ENCODE measurements at regions not wholly inside any gene's neighbourhood (a gene's known extent, or its start where the extent isn't known, plus 50 kb on each side); places are given as distances from the start of the nearest gene placed in this dataset.

DNA sequence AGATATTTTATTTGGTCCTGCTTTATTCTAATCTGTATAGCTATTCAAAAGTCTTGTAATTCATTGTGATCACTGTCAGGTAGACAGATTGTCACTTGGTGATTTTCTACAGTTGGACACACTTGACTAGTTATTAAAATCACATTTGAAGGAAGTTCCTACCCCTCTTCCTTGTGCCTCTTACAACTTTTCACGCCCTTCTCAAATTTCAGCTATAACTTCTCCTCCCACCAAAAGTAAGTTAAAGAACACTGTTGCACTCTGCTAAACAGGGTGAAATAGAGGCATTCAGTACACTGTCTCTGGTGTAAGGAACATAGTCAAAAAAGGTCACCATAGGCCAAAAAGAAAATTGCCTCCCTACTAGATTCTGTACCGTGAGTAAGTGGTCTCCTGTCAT lies 142.1 kb upstream of the POU5F2 start:
- DNase-seq = peak in 1 of 3 experiments; percentile 5

DNA sequence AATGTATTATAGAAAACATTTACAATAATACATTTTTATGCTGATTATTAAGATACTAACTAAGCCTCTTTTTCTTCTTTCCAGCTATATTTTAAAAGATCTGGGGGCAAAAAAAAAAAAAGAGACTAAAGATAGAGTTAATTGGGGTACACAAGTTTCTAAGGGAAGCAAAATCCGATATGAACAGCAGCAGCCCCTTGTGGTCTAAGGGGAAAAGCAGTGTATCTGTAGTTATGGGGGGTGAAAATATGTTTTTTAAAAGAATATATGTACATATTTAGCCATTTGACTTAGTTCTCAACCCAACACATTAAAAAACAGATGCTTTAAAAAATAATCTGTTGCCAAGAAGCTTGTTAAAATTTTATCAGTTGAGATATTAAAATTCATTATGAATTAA lies 134.3 kb upstream of the POU5F2 start:
- no peak for DNase-seq

DNA sequence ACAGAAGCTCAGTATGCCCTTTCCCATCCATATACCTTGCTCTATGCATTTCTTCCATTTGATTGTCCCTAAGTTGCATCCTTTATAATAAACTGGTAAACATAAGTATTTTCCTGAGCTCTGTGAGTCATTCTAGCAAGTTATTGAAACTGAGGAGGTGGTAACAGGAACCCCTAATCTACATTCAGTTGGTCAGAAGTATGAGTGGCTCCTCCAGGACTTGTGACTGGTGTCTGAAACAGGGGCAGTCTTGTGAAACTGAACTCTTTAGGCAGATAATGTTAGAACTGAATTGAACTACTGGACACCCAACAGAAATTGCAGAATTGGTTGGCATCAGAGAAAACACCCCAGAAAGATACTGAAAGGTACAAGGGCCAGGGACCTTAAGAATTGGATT lies 133.1 kb upstream of the POU5F2 start:
- DNase-seq = no peak

DNA sequence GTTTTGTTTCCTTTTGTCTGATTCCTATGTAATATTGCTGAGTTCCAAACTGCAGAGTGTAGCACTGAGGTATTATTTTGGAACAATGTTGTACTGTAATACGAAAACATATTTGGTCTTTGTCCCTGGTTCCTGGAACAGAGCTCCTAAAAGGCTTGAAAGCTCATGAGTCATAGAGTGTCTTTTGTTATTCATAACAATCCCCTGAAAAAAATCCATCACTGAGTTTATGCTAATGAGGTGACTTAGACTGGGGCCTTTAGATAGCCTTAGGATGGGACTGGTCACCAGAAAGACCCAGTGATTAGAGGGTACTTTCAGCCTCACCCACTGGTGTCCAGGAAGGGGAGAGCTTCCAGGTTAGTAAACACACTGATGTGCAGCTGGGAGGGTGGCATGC lies 132.7 kb upstream of the POU5F2 start:
- DNase-seq = peak in 1 of 3 experiments; percentile 1

DNA sequence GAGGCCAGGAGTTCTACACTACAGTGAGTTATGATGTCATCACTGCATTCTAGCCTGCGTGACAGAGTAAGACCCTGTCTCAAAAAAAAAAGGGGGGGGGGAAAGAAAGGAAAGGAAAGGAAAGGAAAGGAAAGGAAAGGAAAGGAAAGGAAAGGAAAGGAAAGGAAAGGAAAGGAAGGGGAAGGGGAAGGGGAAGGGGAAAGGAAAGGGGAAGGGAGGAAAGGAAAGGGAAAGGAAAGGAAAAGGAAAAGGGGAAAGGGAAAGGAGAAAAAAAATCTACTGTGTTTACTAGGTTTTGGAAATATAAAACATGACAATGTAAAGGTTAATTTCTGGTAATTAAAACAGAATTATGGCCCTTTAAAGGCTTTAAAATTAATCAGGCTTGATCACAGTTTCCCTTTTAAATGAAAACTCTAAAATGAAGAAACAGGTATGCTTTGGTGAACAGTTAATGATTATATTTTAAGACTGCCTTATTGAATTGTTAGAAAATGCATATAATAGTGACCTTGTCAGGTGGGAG lies 131.9 kb upstream of the POU5F2 start:
- DNase-seq = no peak

DNA sequence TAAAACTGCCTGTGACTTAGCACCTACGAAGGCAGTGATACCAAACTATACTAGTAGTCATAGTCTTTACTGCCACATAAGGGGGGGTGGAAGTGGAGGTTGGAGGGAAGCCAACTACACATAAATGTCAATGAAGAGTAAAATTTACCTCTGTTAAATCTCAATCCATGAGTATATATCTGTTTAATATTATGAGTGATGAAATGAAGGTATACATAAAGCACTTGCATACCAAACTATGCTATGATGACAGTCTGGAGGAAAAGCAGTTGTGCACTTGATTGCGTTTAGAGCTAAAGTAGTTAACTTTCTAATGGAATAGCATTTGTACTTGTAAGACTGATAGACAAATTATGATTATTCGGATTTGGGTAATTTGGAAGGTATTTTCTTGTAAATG lies 129.2 kb upstream of the POU5F2 start:
- no peak for DNase-seq

DNA sequence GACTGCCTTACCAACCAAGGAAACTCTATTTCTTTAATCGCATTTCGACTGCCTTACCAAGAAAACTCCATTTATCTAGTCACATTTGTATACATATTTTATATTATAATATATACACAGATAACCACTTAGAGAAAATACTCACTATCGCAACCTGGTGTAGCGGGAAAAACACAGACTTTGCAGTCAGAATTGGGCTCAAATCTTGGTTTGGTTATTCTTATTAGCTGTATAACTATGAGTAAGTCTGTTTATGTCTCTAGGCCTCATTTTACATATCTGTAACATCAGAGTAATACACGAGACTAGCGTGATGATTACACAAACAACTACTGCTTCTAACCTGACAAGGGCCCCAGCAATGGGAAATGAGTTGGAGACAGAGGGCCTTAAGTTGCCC lies 127.5 kb upstream of the POU5F2 start:
- DNase-seq = no peak

DNA sequence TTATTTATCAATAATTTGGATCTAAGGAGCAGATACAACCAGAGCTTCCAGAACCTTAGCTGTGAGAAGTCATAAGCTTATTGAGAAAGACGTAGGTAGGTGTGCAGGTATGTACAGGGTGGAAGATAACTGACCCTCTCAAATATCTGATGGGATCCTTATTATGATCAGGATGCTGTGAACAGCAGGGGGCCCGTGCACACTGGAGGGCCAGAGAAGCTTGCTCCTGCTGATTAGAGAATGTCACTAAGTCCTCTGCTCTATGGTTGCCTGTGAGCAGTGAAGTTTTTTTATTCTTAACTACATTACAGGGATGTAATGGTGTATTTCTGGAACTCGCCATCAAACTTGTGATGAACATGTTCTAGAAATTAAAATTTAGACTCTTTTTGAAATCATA lies 108.9 kb upstream of the POU5F2 start:
- peak in 1 of 3 experiments; percentile 1 for DNase-seq

DNA sequence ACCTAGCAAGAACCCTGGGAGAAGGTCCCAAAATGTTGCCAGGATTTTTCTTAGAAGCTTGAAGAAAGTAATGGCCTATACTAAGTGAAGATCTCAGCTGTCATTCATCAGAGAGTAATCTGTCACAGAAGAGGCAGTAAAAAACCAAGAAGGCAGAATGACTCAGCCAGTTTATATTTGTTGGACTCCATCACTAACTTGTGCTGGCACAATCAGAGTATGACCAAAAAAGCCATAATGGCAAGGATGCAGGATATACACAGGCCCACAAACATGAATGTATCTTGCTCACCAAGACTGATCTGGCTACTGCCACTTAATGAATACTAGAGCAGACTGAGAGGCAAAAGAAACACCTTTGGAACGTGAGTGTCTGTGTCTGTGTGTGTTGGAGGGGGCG lies 104.0 kb upstream of the POU5F2 start:
- no peak for DNase-seq

DNA sequence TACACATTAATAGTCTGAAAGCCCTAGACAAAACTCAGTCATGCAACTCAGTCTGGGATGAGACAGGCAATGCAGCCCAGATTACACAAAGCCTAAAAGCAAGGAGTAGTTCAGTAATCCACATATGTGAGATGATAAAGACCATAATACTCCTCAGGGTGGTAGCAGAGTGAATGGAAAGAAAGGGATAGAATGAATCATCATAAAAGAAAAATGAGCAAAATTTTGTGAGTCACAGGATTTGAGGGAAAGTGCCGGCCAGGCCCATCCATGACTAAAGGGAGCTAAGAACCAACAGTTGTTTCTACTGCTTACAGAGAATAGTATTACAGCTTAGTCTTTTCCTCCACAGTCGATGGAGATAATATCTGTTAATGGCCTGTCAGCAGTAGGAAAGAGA lies 90.0 kb upstream of the POU5F2 start:
- no peak for DNase-seq

DNA sequence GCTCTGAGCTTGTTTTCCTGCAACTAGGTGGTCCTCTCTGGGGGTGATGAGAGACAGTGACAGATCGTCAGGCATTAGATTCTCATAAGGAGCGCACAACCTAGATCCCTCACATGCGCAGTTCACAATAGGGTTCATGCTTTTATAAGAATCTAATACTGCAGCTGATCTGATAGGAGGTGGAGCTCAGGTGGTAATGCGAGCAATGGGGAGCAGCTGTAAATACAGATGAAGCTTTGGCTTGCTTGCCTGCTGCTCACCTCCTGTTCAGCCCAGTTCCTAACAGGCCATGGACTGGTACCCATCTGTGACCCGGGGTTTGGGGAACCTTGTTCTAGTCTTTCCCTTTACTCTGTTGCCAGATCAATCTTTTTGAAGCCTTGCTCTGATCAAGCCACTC lies 89.5 kb upstream of the POU5F2 start:
- DNase-seq = no peak

DNA sequence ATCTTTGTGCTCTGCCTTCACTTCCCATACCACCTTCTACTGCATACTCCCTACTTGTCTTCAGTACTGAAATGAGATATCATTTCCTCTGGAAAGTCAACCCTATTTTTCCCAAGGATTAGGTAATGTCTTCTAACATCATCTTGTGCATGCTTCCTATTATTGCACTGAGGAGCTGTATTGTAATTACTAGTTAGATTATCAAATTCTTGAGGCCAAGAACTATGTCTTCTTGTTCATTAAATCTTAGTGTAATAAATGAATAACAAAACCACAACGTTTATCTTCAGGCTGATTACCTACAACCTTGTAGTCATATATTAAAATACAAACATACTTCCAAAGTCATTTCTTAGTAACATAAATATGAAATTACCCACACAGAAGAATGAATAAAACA lies 87.9 kb upstream of the POU5F2 start:
- no peak for DNase-seq

DNA sequence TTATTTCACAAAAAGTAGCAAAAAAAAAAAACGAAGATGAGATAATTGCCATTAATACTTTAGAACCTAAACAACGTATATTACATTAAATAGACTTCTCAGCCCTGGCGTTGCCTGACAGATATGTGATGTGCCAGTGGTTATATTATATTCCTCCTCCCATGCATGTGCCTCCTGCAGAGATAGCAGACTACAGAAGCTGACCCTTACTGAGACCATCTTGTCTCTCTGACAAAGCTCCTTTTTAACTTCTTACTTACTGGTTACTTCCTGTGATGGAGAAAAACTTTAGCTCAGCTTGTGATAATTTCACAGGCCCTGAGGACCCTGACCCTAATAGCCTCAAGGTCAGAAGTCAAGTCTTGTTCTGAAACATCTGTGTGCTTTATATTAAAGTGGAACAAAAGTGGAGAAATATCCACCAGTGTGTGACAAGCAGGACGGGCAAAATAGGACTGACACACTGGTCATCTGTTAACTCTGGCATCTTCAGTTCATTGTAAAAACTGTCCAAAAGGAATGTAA lies 80.6 kb upstream of the POU5F2 start:
- no peak for DNase-seq

DNA sequence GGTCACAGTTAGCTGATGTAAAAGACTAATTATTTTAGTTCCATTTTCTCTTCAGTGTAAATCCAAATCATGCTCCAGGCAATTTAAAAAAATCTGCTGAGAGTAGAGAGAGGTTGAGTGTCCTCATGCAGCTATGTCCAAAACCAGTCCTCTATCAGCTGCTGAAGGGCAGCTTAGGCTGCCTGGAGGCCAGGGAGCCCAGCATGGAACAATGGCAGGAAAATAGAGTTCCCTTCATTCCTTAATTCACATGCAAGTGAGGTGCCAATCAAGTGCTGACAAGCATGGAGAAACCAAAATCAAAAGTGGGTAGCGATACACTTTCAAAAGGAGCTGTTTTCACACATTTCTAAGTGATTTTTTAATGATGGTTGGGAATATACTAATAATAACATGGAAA lies 78.3 kb upstream of the POU5F2 start:
- DNase-seq = no peak

DNA sequence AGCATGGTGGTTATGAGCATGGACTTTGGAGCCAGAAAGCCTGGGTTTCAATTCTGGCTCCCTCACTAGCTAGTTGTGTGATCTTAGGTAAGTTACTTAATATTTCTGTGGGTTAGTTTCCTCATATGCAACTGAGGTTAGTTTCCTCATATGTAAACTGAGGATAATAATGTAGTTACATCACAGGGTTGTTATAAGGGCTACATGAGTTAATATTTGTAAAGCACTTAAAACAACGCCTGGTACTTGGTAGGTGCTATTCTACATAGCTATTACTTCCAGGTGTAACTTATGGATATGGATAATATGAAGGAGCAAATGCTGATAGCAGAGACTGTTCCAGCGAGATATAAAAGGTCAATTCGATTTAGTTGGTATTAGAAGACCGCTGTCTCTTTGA lies 69.4 kb upstream of the POU5F2 start:
- no peak for DNase-seq

DNA sequence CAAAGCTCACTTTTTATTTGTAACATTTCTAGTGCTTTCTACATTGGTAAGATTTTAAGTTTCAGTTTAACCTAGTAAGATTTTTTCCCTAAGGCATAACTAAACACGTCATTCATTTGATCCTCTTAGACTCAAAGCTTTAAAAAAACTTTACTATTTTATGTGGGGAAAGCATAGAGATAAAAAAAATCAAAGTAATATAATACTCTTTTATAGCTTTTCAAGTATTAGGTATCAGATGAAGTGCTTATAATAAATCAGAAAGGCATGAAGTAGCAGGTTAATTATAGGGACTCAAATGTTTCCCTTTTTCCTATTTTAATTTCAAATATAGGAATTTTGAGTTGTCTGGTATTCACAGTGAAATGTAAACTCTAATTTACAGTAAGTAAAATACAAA lies 68.0 kb upstream of the POU5F2 start:
- DNase-seq = peak in 1 of 3 experiments; percentile 5

DNA sequence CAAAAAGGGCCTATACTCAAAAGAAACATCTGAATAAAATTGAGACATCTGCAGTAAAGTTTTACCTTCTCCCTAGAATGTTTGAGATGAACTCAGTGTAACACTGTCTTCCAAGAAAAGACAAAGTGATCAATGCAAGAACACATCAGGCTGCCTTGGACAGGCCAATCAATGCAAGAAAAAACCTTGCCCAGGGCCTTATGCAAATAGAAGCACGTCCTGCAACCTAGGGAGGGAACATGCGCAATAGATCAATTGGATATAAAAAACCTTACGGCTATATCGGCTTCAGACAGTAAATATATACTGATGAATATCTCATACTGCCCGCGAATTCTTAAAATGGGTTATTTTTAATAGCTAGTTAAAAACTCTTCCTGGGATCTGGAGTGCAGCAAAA lies 66.4 kb upstream of the POU5F2 start:
- peak in 1 of 3 experiments; percentile 1 for DNase-seq

DNA sequence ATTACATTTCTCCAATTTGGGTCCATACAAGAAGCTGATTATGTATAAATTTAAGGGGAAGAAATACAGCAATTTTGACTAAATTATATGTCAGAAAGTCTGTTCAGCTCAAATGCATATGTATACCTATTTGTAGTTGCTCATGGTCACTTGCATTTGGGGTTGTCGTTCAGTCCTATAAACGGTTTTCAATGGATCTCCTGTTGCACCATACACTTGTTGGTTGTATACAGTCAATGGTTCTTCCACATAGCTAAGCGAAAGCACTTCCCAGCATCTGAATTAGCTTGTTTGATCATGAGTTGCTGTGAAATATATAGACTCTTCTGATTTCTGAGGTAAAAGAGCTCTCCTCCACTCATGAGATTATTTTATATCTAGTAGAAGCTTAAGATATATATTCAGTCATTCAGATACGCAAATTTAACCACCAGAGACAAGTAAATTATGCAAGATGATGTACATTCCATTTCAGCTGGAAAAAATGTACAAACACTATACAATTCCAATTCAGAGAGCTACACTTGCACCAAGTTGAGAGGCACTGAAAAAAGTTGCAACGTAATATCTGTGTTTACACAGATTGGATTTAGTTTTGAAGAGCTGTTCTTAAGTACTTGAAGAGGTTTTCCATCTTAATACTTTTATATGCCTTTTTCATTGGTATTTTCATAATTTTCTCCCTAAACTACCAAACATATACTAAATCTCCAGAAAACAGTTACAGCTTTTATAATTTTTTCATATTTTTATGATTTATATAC lies 64.4 kb upstream of the POU5F2 start:
- DNase-seq = peak in 1 of 3 experiments; percentile 58

DNA sequence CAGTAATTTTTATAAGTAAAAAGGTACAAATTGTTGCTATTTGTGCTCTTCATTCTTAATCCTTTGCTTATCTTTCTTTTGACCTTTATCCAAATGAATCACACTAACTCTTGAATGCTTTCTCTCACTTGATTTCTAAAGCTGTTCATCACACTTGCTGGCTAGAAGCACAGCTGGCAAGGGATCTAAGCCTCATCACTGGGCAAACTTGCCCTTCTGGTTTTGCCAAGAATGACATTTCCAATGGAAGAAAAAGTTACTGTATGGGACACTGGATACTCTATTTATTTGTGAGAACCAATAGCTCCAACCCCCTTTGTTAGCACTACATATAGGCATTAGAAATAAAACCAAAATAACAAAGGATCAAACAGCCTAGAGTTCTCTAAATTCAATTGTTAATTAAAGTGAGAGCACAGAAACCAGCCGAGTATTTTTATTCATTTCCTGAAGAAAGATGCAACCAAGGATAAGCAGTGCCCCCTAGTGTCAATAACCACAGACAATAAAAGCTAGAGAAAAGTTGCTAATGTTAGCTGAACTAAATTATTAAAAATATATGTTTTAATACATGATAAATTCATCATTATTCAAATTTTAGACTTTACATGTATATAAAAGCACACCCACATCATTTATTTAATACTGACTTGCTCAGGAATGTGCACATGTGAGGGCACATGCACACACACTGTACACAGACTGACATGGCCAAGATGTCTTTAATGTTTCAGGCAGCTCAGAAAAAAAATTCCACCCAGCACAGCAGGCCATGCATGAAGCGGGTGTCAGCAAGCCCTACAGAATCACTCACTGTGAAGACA lies 59.8 kb upstream of the POU5F2 start:
- peak; percentile 49 to 82 (median 72) for DNase-seq

DNA sequence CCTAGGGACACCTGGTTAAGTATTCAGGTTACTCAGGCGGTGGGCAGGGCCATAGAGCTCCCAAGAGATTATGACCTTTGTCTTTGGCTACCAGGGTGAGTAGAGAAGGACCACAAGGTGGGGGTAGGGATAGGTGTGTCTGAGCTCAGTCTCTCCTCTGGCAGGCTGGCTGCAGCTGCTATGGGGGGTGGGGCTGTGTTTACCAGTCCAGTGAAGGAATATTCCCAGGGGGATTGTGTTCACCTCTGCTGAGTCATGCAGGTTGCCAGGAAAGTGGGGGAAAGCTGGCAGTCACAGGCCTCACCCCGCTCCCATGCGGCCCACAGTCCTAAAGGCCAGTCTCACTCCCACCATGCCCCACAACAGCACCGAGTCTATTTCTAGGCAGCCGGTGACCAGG lies 53.6 kb upstream of the POU5F2 start:
- DNase-seq = peak in 1 of 3 experiments; percentile 17

DNA sequence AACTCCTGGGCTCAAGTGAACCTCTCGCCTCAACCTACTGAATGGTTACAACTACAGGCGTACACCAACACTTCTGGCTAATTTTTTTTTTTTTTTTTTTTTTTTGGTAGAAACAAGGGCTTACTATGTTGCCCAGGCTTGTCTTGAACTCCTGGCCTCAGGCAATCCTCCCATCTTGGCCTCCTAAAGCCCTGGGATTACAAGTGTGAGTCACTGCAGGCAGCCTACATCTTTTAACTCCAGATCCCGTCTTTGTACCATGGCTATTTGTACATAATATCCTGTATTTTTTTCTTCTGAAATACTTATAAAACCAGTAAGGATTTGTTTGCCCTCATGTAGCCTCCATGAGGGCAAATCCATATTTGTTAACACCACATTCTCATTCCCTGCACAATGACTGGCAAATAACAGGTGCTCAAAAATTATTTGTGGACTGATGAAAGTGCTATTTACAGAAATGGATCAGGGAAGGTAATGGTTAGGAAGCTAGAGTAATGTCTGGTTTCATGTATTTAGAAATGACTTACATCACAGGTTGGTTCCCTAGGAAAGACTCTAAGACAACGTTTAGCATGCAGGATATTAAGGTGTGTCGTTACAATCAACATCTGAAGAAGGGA lies 51.9 kb upstream of the POU5F2 start:
- no peak for DNase-seq

DNA sequence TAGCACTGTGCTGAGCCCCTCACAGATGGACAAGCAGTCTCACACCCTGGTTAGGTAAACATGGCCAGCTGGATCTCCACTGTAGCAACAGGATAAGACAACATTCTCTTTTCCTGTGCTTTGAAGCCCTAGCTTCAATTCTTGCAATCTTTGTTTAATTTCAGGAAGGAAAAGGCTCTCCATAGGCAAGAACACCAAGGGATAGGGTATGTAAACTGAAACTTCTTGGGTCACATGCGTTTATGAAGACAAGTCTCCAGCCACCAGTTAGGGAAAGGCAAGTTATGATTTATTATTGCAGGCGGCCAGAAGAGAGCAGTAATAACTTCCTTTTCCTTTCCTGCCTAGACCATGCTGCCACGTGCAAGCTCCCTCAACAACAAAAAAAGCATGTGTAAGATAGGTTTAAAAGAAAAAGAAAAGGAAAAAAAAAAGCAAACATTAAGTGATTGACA lies 50.1 kb upstream of the POU5F2 start:
- peak; percentile 5 to 64 (median 25) for DNase-seq
